Parathyroid adenoma (tissue), 2 donors: ENCODE measurements at regions not wholly inside any gene's neighbourhood (a gene's known extent, or its start where the extent isn't known, plus 50 kb on each side); places are given as distances from the start of the nearest gene placed in this dataset.

Experiments used
- H2AFZ ChIP-seq: fragments of 300-600 bp; sonication (generic); one replicate; pipeline ENCODE4 v1.7.0; 2017; ENCODE audit warnings: antibody characterized with exemption, mild to moderate bottlenecking
- H3K27ac ChIP-seq: fragments of 300-600 bp; sonication (generic); one replicate; pipeline ENCODE4 v1.7.0; 2017
- H3K27me3 ChIP-seq: fragments of 300-600 bp; sonication (generic); one replicate; pipeline ENCODE4 v1.7.0; 2017; ENCODE audit warnings: low read length; ENCODE audit not compliant: control insufficient read depth, insufficient read depth
- H3K36me3 ChIP-seq: fragments of 300-600 bp; sonication (generic); one replicate; pipeline ENCODE4 v1.7.0; 2017; ENCODE audit warnings: low read length; ENCODE audit not compliant: control insufficient read depth, insufficient read depth
- H3K4me1 ChIP-seq: fragments of 300-600 bp; sonication (generic); one replicate; pipeline ENCODE4 v1.7.0; 2017; ENCODE audit warnings: control low read depth
- H3K4me2 ChIP-seq: fragments of 300-600 bp; sonication (generic); one replicate; pipeline ENCODE4 v1.7.0; 2017; ENCODE audit warnings: low read length
- H3K4me3 ChIP-seq: fragments of 300-600 bp; sonication (generic); one replicate; pipeline ENCODE4 v1.7.0; 2017; ENCODE audit warnings: low read depth, low read length
- H3K79me2 ChIP-seq: fragments of 300-600 bp; sonication (generic); one replicate; pipeline ENCODE4 v1.7.0; 2017; ENCODE audit warnings: control low read depth
- H3K9ac ChIP-seq: fragments of 300-600 bp; sonication (generic); one replicate; pipeline ENCODE4 v1.7.0; 2017; ENCODE audit warnings: mild to moderate bottlenecking
- H3K9me3 ChIP-seq: fragments of 300-600 bp; sonication (generic); one replicate; pipeline ENCODE4 v1.7.0; 2017; ENCODE audit warnings: low read length; ENCODE audit not compliant: control insufficient read depth
- CTCF ChIP-seq: fragments of 300-600 bp; sonication (generic); IDR thresholded peaks from one replicate; pipeline ENCODE4 v1.7.0; 2017; ENCODE audit warnings: antibody characterized with exemption, mild to moderate bottlenecking
- donor health status: primary hyperparathyroidism.

- no peak overlapping the region for H2AFZ ChIP-seq
- H3K9ac ChIP-seq, result no peak overlapping the region
- no peak overlapping the region for H3K4me3 ChIP-seq
- H3K27me3 ChIP-seq, result no peaks in the 10 kb centered on the region
- H3K9me3 ChIP-seq, result no peaks in the 10 kb centered on the region
- H3K4me1 ChIP-seq, result peaks cover 31% of the 10 kb centered on the region
- H3K4me2 ChIP-seq, result peak overlapping the region; percentile 45
- no peaks in the 10 kb centered on the region for H3K36me3 ChIP-seq
- peaks cover 33% of the 10 kb centered on the region for H3K79me2 ChIP-seq
- H3K27ac ChIP-seq, result peak overlapping the region; percentile 53
- TF ChIP-seq CTCF, result no peak
Observed at GRCh38 chr12:124386059-124386458, 91.2 kb downstream of the RFLNA start.

- H3K9ac ChIP-seq, result no peak overlapping the region
- no peak overlapping the region for H2AFZ ChIP-seq
- no peaks in the 10 kb centered on the region for H3K9me3 ChIP-seq
- no peaks in the 10 kb centered on the region for H3K27me3 ChIP-seq
- H3K27ac ChIP-seq, result no peak overlapping the region
- H3K4me3 ChIP-seq, result no peak overlapping the region
- H3K79me2 ChIP-seq, result peaks cover 33% of the 10 kb centered on the region
- no peak overlapping the region for H3K4me2 ChIP-seq
- H3K4me1 ChIP-seq, result peaks cover 31% of the 10 kb centered on the region
- no peaks in the 10 kb centered on the region for H3K36me3 ChIP-seq
- TF ChIP-seq CTCF, result no peak
Observed at GRCh38 chr12:124385219-124385969, 90.5 kb downstream of the RFLNA start.

GRCh38 chr12:124384299-124384894 is 89.5 kb downstream of the RFLNA start:
- H3K27me3 ChIP-seq, result no peaks in the 10 kb centered on the region
- no peak overlapping the region for H3K27ac ChIP-seq
- no peaks in the 10 kb centered on the region for H3K36me3 ChIP-seq
- peaks cover 25% of the 10 kb centered on the region for H3K4me1 ChIP-seq
- TF ChIP-seq CTCF, result no peak
- H3K9ac ChIP-seq, result no peak overlapping the region
- H3K4me3 ChIP-seq, result no peak overlapping the region
- H3K4me2 ChIP-seq, result no peak overlapping the region
- no peak overlapping the region for H2AFZ ChIP-seq
- no peaks in the 10 kb centered on the region for H3K9me3 ChIP-seq
- H3K79me2 ChIP-seq, result peaks cover 35% of the 10 kb centered on the region

- Histone ChIP-seq H3K4me2 (no peak overlapping the region), H3K27me3 (no peaks in the 10 kb centered on the region), H3K36me3 (no peaks in the 10 kb centered on the region), H3K27ac (no peak overlapping the region), H3K4me1 (peaks cover 19% of the 10 kb centered on the region), H2AFZ (no peak overlapping the region), H3K4me3 (no peak overlapping the region), H3K79me2 (peaks cover 38% of the 10 kb centered on the region), H3K9me3 (no peaks in the 10 kb centered on the region), H3K9ac (no peak overlapping the region)
- no peak for TF ChIP-seq CTCF
Observed at GRCh38 chr12:124383028-124383427, 88.1 kb downstream of the RFLNA start.
